GM12872 (cell line): ENCODE measurements at regions not wholly inside any gene's neighbourhood (a gene's known extent, or its start where the extent isn't known, plus 50 kb on each side); places are given as distances from the start of the nearest gene placed in this dataset.

Source experiments
- CTCF ChIP-seq: IDR thresholded peaks from 3 replicates; pipeline ENCODE4 v1.5.1; 2011; ENCODE audit warnings: low read depth, mild to moderate bottlenecking, low read length, moderate library complexity; ENCODE audit not compliant: insufficient read depth

- no peak for TF ChIP-seq CTCF
Observed at GRCh38 chr10:78686444-78687060, 382.2 kb upstream of the ZMIZ1 start.

GRCh38 chr10:78687626-78688025 lies 381.1 kb upstream of the ZMIZ1 start:
- no peak for TF ChIP-seq CTCF

GRCh38 chr10:78688230-78688900 lies 380.4 kb upstream of the ZMIZ1 start:
- TF ChIP-seq CTCF = no peak

GRCh38 chr10:78688901-78689583 lies 379.7 kb upstream of the ZMIZ1 start:
- no peak for TF ChIP-seq CTCF

- TF ChIP-seq CTCF = no peak
Observed at GRCh38 chr10:78689584-78689935, 379.2 kb upstream of the ZMIZ1 start.

GRCh38 chr10:78690354-78691111 lies 378.2 kb upstream of the ZMIZ1 start:
- no peak for TF ChIP-seq CTCF
